ENCODE measurements at regions not wholly inside any gene's neighbourhood (a gene's known extent, or its start where the extent isn't known, plus 50 kb on each side); places are given as distances from the start of the nearest gene placed in this dataset.

DNA sequence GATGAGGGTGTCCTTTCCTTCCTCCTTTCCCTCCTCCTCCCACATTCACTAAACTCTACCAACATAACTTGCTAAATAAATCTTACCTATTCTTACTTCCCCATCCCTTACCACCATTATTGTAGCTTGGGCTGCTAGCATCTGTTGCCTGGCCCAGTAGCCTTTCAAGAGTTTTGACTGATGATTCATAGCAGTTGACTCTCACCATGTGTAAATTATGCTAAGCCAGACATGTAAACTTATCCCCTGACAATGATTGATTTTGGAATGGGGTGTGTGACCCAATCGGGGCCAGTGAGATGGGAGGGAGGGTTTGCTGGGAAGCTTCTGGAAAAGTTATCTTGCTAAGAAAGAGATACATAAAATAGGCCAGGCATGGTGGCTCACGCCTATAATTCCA lies 161.8 kb upstream of the SPRY4 start:
- TF ChIP-seq CTCF (IDR thresholded peaks at IDR 0.05; ENCODE audit: low read depth, low read length, missing control alignments) = no peak
- DNase-seq (ENCODE audit: low read depth) = no peak
- H3K4me3 ChIP-seq (ENCODE audit: low read depth, low read length) = no peak overlapping the region

- no peak overlapping the region for H3K4me3 ChIP-seq (ENCODE audit: low read depth, low read length)
- no peak for DNase-seq (ENCODE audit: low read depth)
- TF ChIP-seq CTCF (IDR thresholded peaks at IDR 0.05; ENCODE audit: low read depth, low read length, missing control alignments) = no peak
Observed at GRCh38 chr5:142486020-142486419, 161.2 kb upstream of the SPRY4 start.

- no peak for DNase-seq (ENCODE audit: low read depth)
- TF ChIP-seq CTCF (IDR thresholded peaks at IDR 0.05; ENCODE audit: low read depth, low read length, missing control alignments) = no peak
- H3K4me3 ChIP-seq (ENCODE audit: low read depth, low read length) = no peak overlapping the region
Observed at GRCh38 chr5:142484821-142485387, 160.1 kb upstream of the SPRY4 start.

GRCh38 chr5:142482207-142482606 lies 157.4 kb upstream of the SPRY4 start:
- DNase-seq (ENCODE audit: low read depth) = no peak
- no peak for TF ChIP-seq CTCF (IDR thresholded peaks at IDR 0.05; ENCODE audit: low read depth, low read length, missing control alignments)
- H3K4me3 ChIP-seq (ENCODE audit: low read depth, low read length) = no peak overlapping the region

DNA sequence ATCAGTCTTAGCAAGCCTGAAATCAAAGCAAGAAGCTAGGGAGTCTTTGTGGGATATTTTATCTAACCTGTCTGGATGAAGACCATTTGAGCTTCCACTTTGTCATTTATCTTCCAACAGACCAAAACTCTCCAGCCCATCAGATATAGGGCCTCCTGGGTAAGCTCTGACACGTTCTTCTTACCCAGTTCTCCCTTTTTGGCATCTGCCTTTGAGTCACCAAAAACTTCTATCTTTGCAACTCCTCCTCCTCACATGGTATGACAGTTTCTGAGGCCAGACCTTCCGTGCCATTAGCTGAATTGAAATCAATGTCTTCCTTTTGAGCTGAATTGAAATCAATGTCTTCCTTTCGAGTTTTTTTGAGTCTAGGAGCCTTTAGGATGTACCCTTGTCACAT lies 156.6 kb upstream of the SPRY4 start:
- DNase-seq (ENCODE audit: low read depth) = no peak
- H3K4me3 ChIP-seq (ENCODE audit: low read depth, low read length) = no peak overlapping the region
- no peak for TF ChIP-seq CTCF (IDR thresholded peaks at IDR 0.05; ENCODE audit: low read depth, low read length, missing control alignments)

GRCh38 chr5:142479854-142480519 lies 155.2 kb upstream of the SPRY4 start:
- no peak overlapping the region for H3K4me3 ChIP-seq (ENCODE audit: low read depth, low read length)
- TF ChIP-seq CTCF (IDR thresholded peaks at IDR 0.05; ENCODE audit: low read depth, low read length, missing control alignments) = no peak
- DNase-seq (ENCODE audit: low read depth) = no peak

- no peak overlapping the region for H3K4me3 ChIP-seq (ENCODE audit: low read depth, low read length)
- no peak for TF ChIP-seq CTCF (IDR thresholded peaks at IDR 0.05; ENCODE audit: low read depth, low read length, missing control alignments)
- no peak for DNase-seq (ENCODE audit: low read depth)
Observed at GRCh38 chr5:142479150-142479549, 154.3 kb upstream of the SPRY4 start.
